GM19035 (cell line): ENCODE measurements at regions not wholly inside any gene's neighbourhood (a gene's known extent, or its start where the extent isn't known, plus 50 kb on each side); places are given as distances from the start of the nearest gene placed in this dataset.
"Not testable (repeated sequence)": the region's sequence is repeated elsewhere in the genome, so short reads cannot be mapped to it uniquely, and the experiment has no call there.

Experiments
- ATAC-seq: cut with Tn5 transposase; IDR thresholded peaks from one replicate; pipeline ENCODE4 v1.9.1; 2021; ENCODE audit not compliant: unreplicated experiment

GRCh38 chr15:93384886-93385285 lies 295.9 kb upstream of the RGMA start:
- ATAC-seq, result no peak

DNA sequence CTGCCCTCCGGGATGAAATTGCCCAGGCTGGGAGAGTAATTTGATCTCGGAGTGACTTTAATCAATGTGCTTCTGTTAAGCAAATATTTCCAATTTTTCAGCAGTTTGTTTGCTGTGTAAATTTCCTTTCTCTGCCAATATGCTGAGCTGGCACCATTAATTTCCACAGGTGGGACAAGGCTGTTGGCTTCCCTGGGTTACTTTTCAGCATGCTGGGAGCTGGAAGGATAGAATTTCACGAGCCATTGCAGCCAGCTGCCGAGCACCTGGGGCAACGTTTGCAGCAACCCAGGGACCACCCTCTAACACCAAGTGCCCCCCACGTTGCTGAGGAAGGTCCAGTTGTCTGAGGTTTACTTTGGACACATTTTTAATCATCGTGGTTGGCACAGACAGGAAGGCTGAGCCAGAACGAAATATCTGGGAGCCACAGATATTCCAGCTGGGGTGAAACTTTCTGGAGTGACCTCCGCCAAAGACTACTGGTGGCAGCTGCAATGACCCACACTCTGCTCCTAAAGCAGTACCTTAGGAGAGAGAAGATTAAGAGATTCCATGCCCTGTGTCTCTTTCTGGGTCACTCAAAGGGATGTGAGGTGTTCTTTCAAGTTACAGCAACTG lies 293.3 kb upstream of the RGMA start:
- no peak for ATAC-seq

GRCh38 chr15:93378558-93378957 lies 289.5 kb upstream of the RGMA start:
- ATAC-seq, result no peak

DNA sequence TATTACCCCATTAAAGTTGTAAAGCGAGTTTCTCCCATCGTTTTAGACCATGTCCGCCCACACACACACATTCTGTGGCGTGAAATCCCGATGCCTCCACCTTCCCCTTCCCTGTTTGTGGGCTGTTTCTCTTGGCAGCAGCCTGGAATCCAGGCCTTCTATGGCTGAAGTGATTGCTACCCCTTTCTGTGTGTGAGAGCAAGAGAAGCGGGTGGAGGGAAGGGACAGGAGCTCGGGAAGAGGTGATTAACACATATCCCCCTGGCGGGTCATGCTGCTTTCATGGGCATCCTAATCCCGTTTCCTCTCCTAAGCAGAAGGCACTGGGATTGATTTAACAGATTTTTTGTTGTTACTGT lies 283.8 kb upstream of the RGMA start:
- no peak for ATAC-seq

GRCh38 chr15:93372208-93372864 lies 283.3 kb upstream of the RGMA start:
- no peak for ATAC-seq

GRCh38 chr15:93366387-93367100 lies 277.5 kb upstream of the RGMA start:
- no peak for ATAC-seq

DNA sequence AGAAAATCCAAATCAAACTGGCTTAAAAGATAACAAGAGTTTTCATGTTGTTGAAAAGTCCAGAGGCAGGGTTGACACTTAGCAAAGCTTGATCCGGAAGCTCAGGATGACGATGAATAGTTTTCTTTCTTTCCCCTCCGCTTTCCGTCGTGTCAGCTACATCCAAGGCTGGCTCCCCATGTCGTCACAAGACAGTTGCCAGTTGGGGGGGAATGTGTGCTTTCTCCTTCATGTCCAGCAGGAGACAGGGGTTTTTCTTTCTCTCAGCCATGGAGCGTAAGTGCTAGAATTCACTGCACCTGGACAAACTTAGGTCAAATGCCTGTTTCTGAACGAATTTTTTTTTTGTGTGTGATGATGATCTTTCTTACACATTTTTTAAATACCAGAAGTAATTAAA lies 273.8 kb upstream of the RGMA start:
- ATAC-seq, result no peak

- no peak for ATAC-seq
Measured at GRCh38 chr15:93362203-93362602, 273.2 kb upstream of the RGMA start.

DNA sequence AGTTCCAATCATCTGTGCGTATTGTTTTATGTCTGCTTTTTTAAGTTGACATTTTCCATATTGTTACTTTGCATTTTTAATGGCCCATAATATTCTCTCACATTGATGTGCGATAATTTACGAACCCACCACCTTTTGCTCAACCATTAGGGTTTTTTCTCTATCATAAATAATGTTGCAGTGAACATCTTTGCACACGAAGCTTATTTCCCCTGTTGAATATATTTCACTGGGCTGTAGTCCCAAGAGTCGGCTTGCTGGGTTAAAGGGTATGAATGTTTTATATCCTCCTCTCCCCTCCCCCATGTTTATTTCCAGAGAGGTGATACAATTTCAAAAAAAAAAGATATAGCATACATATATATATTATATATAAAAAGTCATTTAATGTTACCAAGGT lies 272.7 kb upstream of the RGMA start:
- no peak for ATAC-seq

- no peak for ATAC-seq
Measured at GRCh38 chr15:93360976-93361375, 272.0 kb upstream of the RGMA start.

DNA sequence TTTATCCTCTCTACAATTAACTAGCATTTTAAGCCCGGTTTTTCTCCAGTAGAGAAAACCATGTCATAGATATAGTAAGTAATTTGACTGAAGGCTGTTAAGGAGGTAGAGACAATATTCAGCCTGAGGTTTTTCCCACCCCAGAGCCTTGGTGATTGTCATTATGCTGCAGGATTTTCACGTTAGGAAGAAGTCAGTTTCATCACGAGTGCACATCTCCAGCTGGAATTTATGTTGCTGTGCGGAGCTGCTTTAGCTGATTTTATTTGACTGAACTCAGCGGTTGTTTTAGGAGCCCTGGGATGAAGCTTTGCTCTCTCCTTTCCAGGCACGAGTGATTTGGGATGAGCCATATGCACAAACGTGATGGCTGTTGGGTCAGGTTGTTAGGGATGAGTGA lies 271.3 kb upstream of the RGMA start:
- no peak for ATAC-seq

DNA sequence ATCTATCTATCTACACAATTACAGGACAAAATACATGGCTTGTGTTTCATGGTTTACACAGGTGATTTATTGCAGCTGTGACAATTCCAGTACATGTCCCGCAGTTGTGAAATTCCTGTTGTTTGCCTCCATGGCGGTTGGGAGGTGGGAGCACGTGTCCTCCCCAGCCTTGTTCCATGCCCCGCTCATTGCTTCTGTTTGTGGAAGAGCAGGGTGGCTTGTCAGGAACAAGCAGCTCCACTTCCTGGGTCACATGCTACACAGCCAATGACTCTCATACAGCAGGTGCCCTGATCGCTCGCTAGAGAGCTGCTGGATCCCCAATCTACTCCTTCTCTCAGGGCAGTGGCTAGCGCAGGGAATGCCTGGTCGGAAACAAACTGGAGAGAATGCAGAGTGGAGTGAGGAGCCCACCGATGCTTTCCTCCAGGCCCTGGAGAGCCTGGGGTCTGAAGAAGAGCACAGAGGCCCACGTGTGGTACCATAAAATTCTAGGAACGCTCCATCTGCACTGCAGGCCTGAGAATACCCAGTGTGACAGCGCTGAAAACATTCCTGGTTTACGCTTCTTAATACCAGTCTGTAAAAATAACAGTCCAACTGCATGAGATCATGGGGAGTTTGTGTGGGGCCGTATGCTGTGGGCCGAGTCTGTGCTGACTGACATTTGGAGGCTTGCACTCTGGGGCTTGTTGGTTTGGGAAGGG lies 270.6 kb upstream of the RGMA start:
- no peak for ATAC-seq

DNA sequence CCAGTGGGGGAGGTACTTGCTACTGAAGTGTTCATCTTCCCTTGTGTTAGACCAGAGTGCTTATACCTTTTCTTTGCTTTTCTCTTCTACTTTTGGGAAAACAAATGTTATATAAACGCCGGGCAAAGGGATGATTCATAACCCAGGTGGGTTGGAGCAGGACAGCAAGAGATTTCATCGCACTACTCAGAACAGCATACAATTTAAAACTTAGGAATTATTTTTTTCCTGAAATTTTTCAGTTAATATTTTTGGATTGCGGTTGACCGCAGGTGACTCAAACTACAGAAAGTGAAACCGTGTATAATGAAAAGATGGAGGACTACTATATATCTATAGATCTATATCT lies 270.0 kb upstream of the RGMA start:
- ATAC-seq, result no peak

- no peak for ATAC-seq
Measured at GRCh38 chr15:93358166-93359059, 269.4 kb upstream of the RGMA start.

GRCh38 chr15:93348711-93349545 lies 259.9 kb upstream of the RGMA start:
- no peak for ATAC-seq

- ATAC-seq, result no peak
Measured at GRCh38 chr15:93347986-93348385, 259.0 kb upstream of the RGMA start.

DNA sequence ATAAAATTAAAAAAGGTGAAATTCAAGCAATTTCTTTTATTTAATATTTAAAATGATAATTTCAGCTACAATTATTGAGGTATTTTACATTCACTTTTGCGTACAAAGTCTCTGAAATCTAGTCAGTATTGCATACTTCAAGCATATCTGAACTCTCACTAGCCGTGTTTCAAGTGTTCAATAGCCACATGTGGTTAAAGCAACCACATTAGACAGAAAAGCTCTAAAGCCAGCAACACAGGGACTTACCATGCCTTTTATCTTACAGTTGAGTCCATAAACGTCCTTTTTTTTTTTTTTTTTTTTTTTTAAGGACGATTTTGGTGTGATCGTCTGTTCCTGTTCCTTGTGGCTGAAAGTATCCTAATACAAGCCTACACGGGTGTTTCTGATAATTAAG lies 257.0 kb upstream of the RGMA start:
- ATAC-seq, result no peak

DNA sequence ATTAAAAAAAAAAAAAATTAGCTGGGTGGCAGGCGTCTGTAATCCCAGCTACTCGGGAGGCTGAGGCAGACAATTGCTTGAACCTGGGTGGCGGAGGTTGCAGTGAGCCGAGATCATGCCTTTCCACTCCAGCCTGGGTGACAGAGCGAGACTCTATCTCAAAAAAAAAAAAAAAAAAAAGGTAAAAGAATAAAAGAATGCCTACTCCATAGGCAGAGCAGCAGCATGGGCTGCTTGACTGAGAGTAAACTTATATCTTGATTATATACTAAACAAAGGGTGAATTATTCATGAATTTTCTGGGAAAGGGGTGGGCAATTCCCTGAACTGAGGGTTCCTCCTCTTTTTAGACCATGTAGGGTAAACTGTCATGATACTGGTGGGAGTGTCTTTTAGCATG lies 254.4 kb upstream of the RGMA start:
- not testable (repeated sequence) for ATAC-seq

GRCh38 chr15:93341164-93341563 lies 252.2 kb upstream of the RGMA start:
- no peak for ATAC-seq

GRCh38 chr15:93340406-93340805 lies 251.4 kb upstream of the RGMA start:
- ATAC-seq, result no peak
